Astrocyte (in vitro differentiated cells and primary cell): ENCODE measurements at regions not wholly inside any gene's neighbourhood (a gene's known extent, or its start where the extent isn't known, plus 50 kb on each side); places are given as distances from the start of the nearest gene placed in this dataset.

Experiments
- EZH2 ChIP-seq: IDR thresholded peaks from 2 replicates; pipeline ENCODE4 v1.6.1; 2012; ENCODE audit warnings: mild to moderate bottlenecking, low read length, inconsistent platforms; ENCODE audit not compliant: insufficient read depth
- TF ChIP-seq, protein P1 (sequence below): IDR thresholded peaks from 2 replicates; pipeline ENCODE4 v1.5.1; 2011; ENCODE audit warnings: low read depth, mild to moderate bottlenecking, inconsistent platforms, low read length, moderate library complexity; ENCODE audit not compliant: insufficient read depth

DNA sequence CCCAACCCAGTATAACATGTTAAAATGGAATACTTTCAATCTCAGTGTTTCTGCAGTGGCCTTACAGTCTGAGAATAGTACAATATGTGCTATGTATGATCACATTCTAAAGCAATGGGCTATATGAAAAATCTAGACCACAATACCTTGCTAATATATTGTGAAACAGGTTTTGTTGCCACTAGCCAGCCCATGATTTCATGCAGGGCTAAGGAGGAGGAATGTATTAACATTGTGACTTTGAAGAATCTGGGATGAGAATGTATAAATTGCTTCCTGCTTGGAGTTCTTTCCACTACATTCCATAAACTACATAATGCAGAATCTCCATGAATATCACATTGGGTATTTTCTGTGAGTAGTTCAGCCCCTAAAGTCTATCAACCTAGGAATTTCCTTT, 935.4 kb upstream of the GRIA3 start:
- TF ChIP-seq, protein P1, sequence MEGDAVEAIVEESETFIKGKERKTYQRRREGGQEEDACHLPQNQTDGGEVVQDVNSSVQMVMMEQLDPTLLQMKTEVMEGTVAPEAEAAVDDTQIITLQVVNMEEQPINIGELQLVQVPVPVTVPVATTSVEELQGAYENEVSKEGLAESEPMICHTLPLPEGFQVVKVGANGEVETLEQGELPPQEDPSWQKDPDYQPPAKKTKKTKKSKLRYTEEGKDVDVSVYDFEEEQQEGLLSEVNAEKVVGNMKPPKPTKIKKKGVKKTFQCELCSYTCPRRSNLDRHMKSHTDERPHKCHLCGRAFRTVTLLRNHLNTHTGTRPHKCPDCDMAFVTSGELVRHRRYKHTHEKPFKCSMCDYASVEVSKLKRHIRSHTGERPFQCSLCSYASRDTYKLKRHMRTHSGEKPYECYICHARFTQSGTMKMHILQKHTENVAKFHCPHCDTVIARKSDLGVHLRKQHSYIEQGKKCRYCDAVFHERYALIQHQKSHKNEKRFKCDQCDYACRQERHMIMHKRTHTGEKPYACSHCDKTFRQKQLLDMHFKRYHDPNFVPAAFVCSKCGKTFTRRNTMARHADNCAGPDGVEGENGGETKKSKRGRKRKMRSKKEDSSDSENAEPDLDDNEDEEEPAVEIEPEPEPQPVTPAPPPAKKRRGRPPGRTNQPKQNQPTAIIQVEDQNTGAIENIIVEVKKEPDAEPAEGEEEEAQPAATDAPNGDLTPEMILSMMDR: no peak
- TF ChIP-seq EZH2: no peak
